HG03039 (cell line): ENCODE measurements at regions not wholly inside any gene's neighbourhood (a gene's known extent, or its start where the extent isn't known, plus 50 kb on each side); places are given as distances from the start of the nearest gene placed in this dataset.
"Not testable (repeated sequence)": the region's sequence is repeated elsewhere in the genome, so short reads cannot be mapped to it uniquely, and the experiment has no call there.

Experiments used
- ATAC-seq: cut with Tn5 transposase; IDR thresholded peaks from one replicate; pipeline ENCODE4 v1.9.1; 2021; ENCODE audit warnings: mild to moderate bottlenecking, moderate library complexity; ENCODE audit not compliant: unreplicated experiment

- no peak for ATAC-seq
These were observed 1150.7 kb downstream of the FSCB start for GRCh38 chr14:43356382-43356781.

- no peak for ATAC-seq
These were observed 1165.2 kb downstream of the FSCB start for GRCh38 chr14:43341921-43342320.

GRCh38 chr14:43338713-43339112, 1168.4 kb downstream of the FSCB start:
- ATAC-seq: no peak

- no peak for ATAC-seq
These were observed 1170.7 kb downstream of the FSCB start for GRCh38 chr14:43336351-43336750.

GRCh38 chr14:43326501-43327407, 1180.3 kb downstream of the FSCB start:
- ATAC-seq: not testable (repeated sequence)

GRCh38 chr14:43316427-43316826, 1190.7 kb downstream of the FSCB start:
- no peak for ATAC-seq

- ATAC-seq: no peak
These were observed 1193.4 kb downstream of the FSCB start for GRCh38 chr14:43313719-43314118.

GRCh38 chr14:43308421-43309110, 1198.5 kb downstream of the FSCB start:
- no peak for ATAC-seq

- ATAC-seq: no peak
These were observed 1199.2 kb downstream of the FSCB start for GRCh38 chr14:43307836-43308235.

- no peak for ATAC-seq
These were observed 1201.0 kb downstream of the FSCB start for GRCh38 chr14:43306053-43306452.

GRCh38 chr14:43297794-43298193, 1209.3 kb downstream of the FSCB start:
- ATAC-seq: no peak

GRCh38 chr14:43296061-43296460, 1211.0 kb downstream of the FSCB start:
- not testable (repeated sequence) for ATAC-seq

- ATAC-seq: no peak
These were observed 1221.5 kb downstream of the FSCB start for GRCh38 chr14:43285575-43285974.

- ATAC-seq: no peak
These were observed 1247.0 kb downstream of the FSCB start for GRCh38 chr14:43260056-43260455.

GRCh38 chr14:43258396-43258795, 1248.7 kb downstream of the FSCB start:
- no peak for ATAC-seq

- not testable (repeated sequence) for ATAC-seq
These were observed 1250.1 kb downstream of the FSCB start for GRCh38 chr14:43256996-43257395.

- no peak for ATAC-seq
These were observed 1254.2 kb downstream of the FSCB start for GRCh38 chr14:43252866-43253265.

- no peak for ATAC-seq
These were observed 1257.5 kb downstream of the FSCB start for GRCh38 chr14:43249591-43249990.

GRCh38 chr14:43249116-43249515, 1258.0 kb downstream of the FSCB start:
- no peak for ATAC-seq

- no peak for ATAC-seq
These were observed 1259.2 kb downstream of the FSCB start for GRCh38 chr14:43247877-43248276.

- ATAC-seq: no peak
These were observed 1262.9 kb downstream of the FSCB start for GRCh38 chr14:43244142-43244625.

GRCh38 chr14:43243168-43243567, 1263.9 kb downstream of the FSCB start:
- ATAC-seq: no peak
